OCI-LY3 (cell line): ENCODE measurements at regions not wholly inside any gene's neighbourhood (a gene's known extent, or its start where the extent isn't known, plus 50 kb on each side); places are given as distances from the start of the nearest gene placed in this dataset.

Experiments used
- H2AFZ ChIP-seq: fragments of 200-600, 300-600 bp; shearing (Covaris generic); 2 replicates; pipeline ENCODE4 v1.6.0; 2014; ENCODE audit warnings: antibody characterized with exemption, low read depth, low read length
- H3K27ac ChIP-seq: fragments of 200-600, 300-600 bp; sonication (generic); 2 replicates; pipeline ENCODE4 v1.5.1; 2014; ENCODE audit warnings: mild to moderate bottlenecking, low read length, moderate library complexity, mixed read lengths
- H3K27me3 ChIP-seq: fragments of 200-600, 300-600 bp; sonication (generic); 2 replicates; pipeline ENCODE4 v1.6.1; 2014; ENCODE audit warnings: low read depth, low read length, mixed read lengths
- H3K36me3 ChIP-seq: fragments of 200-600, 300-600 bp; sonication (generic); replicated peaks from 2 replicates; pipeline ENCODE3; 2014; ENCODE audit warnings: low read depth, low read length, mixed read lengths
- H3K4me1 ChIP-seq: fragments of 300-600, 200-600 bp; sonication (generic); 2 replicates; pipeline ENCODE4 v1.6.1; 2014; ENCODE audit warnings: low read length, mixed read lengths
- H3K4me2 ChIP-seq: fragments of 200-600, 300-600 bp; sonication (generic); 2 replicates; pipeline ENCODE4 v1.6.1; 2014; ENCODE audit warnings: low read length, mixed read lengths
- H3K4me3 ChIP-seq: fragments of 300-600, 200-600 bp; sonication (generic); 2 replicates; pipeline ENCODE4 v1.5.1; 2014; ENCODE audit warnings: antibody characterized with exemption, mild to moderate bottlenecking, low read length, moderate library complexity
- H3K79me2 ChIP-seq: fragments of 300-600, 200-600 bp; shearing (Covaris generic); 2 replicates; pipeline ENCODE4 v1.6.1; 2014; ENCODE audit warnings: mild to moderate bottlenecking, low read length, mixed read lengths
- H3K9ac ChIP-seq: fragments of 300-600, 200-600 bp; shearing (Covaris generic); 2 replicates; pipeline ENCODE4 v1.6.0; 2014; ENCODE audit warnings: mild to moderate bottlenecking, low read length, moderate library complexity
- H3K9me3 ChIP-seq: fragments of 200-600, 300-600 bp; shearing (Covaris generic); 2 replicates; pipeline ENCODE4 v1.6.1; 2014; ENCODE audit warnings: low read length, mixed read lengths; ENCODE audit not compliant: insufficient read depth
- H4K20me1 ChIP-seq: fragments of 200-600, 300-600 bp; sonication (generic); 2 replicates; pipeline ENCODE4 v1.6.1; 2016; ENCODE audit warnings: low read length, mixed read lengths; ENCODE audit not compliant: insufficient read depth
- EZH2phosphoT487 ChIP-seq: fragments of 200-600 bp; shearing (Covaris generic); IDR thresholded peaks from 2 replicates; pipeline ENCODE4 v1.6.1; 2018; ENCODE audit warnings: antibody characterized with exemption, mixed run types, low read depth
- TF ChIP-seq, protein P1 (sequence below): fragments of 200-600, 300-600 bp; sonication (generic); IDR thresholded peaks from 2 replicates; pipeline ENCODE4 v1.5.1; 2014; ENCODE audit warnings: antibody characterized with exemption, low read length, low read depth

DNA sequence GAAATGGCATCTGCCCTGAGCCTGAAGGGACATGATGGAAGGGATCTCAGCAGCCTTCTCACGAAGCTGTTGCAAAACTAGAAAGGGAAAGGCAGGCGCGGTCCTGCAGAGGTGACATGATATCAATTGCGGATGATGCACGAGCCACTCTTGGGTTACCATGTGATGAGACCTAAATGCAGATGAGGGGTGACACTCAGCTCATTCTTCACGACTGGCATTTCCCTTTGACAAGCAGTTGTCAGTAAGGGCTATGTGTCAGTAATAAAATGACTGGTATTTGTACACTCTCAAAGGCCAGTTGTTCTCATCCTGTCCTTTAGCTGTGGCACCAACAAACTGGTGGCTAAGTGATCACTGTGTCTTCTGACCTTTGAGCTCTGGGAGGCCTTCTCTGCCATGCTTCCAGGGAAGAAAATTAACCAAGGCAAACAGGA, 273.6 kb downstream of the ETAA1 start:
- TF ChIP-seq, protein P1, sequence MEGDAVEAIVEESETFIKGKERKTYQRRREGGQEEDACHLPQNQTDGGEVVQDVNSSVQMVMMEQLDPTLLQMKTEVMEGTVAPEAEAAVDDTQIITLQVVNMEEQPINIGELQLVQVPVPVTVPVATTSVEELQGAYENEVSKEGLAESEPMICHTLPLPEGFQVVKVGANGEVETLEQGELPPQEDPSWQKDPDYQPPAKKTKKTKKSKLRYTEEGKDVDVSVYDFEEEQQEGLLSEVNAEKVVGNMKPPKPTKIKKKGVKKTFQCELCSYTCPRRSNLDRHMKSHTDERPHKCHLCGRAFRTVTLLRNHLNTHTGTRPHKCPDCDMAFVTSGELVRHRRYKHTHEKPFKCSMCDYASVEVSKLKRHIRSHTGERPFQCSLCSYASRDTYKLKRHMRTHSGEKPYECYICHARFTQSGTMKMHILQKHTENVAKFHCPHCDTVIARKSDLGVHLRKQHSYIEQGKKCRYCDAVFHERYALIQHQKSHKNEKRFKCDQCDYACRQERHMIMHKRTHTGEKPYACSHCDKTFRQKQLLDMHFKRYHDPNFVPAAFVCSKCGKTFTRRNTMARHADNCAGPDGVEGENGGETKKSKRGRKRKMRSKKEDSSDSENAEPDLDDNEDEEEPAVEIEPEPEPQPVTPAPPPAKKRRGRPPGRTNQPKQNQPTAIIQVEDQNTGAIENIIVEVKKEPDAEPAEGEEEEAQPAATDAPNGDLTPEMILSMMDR = no peak
- no peak for TF ChIP-seq EZH2phosphoT487
- Histone ChIP-seq H4K20me1 (peaks cover 8% of the 10 kb centered on the region; the same call in 1 of the 2 replicates), H3K4me3 (no peak overlapping the region), H3K27ac (no peak overlapping the region), H3K9me3 (no peaks in the 10 kb centered on the region), H3K36me3 (no peaks in the 10 kb centered on the region), H2AFZ (no peak overlapping the region), H3K4me2 (no peak overlapping the region), H3K4me1 (peaks cover 17% of the 10 kb centered on the region), H3K79me2 (no peaks in the 10 kb centered on the region), H3K9ac (no peak overlapping the region), H3K27me3 (peaks cover 39% of the 10 kb centered on the region)

DNA sequence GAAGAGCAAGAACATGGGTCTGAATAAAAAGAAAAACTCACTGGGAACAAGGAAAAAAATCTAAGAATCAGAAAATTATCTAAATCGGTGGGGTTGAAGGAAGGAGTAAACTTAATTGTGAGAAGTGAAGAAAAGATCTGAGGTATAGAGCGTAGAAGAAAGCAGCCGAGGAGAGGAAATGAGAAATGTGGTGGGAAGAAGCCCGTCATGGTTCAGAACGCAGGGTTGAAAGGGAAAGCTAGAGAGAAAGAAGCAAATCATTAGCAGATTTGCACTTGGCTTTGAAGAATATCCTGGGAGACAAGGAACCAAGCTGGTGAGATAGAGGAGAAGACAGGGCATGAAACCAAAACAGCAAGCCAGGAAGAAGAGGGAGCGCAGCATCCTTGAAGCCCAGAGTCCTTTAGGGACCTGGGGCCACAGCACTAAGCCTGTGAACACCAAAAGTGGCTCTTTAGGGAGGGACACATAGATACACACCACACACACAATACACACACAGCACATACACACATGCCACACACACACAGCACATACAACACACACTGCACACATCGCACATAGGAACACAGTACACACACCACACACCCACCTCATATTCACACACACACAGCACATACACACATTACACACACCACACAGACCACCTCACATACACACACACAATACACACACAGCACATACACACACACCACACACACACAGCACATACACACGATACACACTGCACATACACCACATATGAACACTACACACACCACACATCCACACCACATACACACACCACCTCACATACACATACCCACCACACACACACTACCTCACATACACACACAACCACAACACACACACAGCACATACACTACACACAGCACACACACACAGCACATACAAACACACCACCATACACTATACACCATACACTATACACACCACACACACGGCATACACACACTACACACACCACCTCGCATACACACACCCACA, 274.6 kb downstream of the ETAA1 start:
- no peaks in the 10 kb centered on the region for H3K36me3 ChIP-seq
- TF ChIP-seq, protein P1 = no peak
- no peak for TF ChIP-seq EZH2phosphoT487
- peaks cover 17% of the 10 kb centered on the region for H3K4me1 ChIP-seq
- H3K4me2 ChIP-seq = peak overlapping the region; percentile 46
- peaks cover 8% of the 10 kb centered on the region; the same call in 1 of the 2 replicates for H4K20me1 ChIP-seq
- no peaks in the 10 kb centered on the region for H3K9me3 ChIP-seq
- no peak overlapping the region for H2AFZ ChIP-seq
- peaks cover 40% of the 10 kb centered on the region for H3K27me3 ChIP-seq
- H3K9ac ChIP-seq = no peak overlapping the region
- no peak overlapping the region for H3K4me3 ChIP-seq
- H3K79me2 ChIP-seq = no peaks in the 10 kb centered on the region
- no peak overlapping the region for H3K27ac ChIP-seq

GRCh38 chr2:67674668-67675067, 277.5 kb downstream of the ETAA1 start:
- TF ChIP-seq, protein P1 = no peak
- no peak for TF ChIP-seq EZH2phosphoT487
- no peaks in the 10 kb centered on the region for H3K36me3 ChIP-seq
- H3K27ac ChIP-seq = no peak overlapping the region
- no peaks in the 10 kb centered on the region for H3K79me2 ChIP-seq
- no peak overlapping the region for H3K4me3 ChIP-seq
- H3K4me1 ChIP-seq = peaks cover 17% of the 10 kb centered on the region
- H3K9ac ChIP-seq = no peak overlapping the region
- no peaks in the 10 kb centered on the region for H3K9me3 ChIP-seq
- no peak overlapping the region for H2AFZ ChIP-seq
- peaks cover 8% of the 10 kb centered on the region; the same call in 1 of the 2 replicates for H4K20me1 ChIP-seq
- H3K27me3 ChIP-seq = peaks cover 22% of the 10 kb centered on the region; the same call in 1 of the 2 replicates
- H3K4me2 ChIP-seq = no peak overlapping the region

DNA sequence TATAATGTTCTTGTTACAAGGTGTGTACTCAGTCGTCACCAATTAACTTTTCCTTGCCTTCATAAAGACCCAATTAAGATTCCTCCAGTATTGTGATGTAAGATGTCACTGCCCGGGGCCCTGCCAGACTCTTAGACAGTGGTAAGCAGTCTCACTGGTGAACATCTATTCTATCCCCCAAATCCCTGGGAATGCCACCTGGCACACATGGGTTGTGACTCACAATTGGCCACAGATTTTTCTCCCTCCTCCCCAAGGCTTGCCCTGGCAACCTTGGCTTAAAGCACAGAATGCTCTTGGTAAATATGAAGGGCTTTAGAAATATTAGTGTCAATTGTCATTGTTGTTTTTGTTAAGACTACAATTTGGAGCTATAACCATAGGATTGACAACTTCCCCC, 287.9 kb downstream of the ETAA1 start:
- Histone ChIP-seq H3K79me2 (no peaks in the 10 kb centered on the region), H3K27ac (no peak overlapping the region), H4K20me1 (no peaks in the 10 kb centered on the region), H2AFZ (no peak overlapping the region), H3K4me3 (no peak overlapping the region), H3K9ac (no peak overlapping the region), H3K4me2 (no peak overlapping the region), H3K36me3 (no peaks in the 10 kb centered on the region), H3K27me3 (no peaks in the 10 kb centered on the region; the same call in 1 of the 2 replicates), H3K9me3 (no peaks in the 10 kb centered on the region), H3K4me1 (no peaks in the 10 kb centered on the region)
- no peak for TF ChIP-seq EZH2phosphoT487
- TF ChIP-seq, protein P1 = no peak
